ENCODE measurements at regions not wholly inside any gene's neighbourhood (a gene's known extent, or its start where the extent isn't known, plus 50 kb on each side); places are given as distances from the start of the nearest gene placed in this dataset.

DNA sequence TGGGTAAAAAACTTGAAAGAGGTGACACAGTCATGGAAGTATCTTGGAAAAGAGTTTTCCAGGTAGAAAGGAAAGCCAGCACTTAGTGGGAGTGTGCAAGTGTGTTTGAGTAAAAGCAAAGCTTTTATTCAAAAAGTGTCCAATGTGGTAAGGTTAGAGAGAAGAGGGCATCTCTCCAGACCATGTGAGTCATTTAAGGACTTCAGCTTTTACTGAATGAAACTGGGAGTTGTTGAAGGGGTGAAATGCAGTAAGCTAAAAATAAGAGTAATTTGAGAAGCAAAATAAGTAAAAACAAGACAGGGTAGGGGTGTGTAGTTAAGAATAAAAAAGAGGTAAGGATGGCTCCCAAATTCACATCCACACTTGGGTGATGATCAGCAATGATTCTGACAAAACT, 238.9 kb downstream of the SLC7A11 start:
- H3K27me3 ChIP-seq (replicated peaks in 1 of 7): no peaks in the 10 kb centered on the region
- no peak overlapping the region for H3K4me3 ChIP-seq
- H3K27ac ChIP-seq: no peak overlapping the region
- H3K4me1 ChIP-seq: no peaks in the 10 kb centered on the region
- no peak for DNase-seq
- intact Hi-C loops (cut with DNase I; ENCODE audit: low total_unique reads): no loop called here
- TF ChIP-seq, protein P1, sequence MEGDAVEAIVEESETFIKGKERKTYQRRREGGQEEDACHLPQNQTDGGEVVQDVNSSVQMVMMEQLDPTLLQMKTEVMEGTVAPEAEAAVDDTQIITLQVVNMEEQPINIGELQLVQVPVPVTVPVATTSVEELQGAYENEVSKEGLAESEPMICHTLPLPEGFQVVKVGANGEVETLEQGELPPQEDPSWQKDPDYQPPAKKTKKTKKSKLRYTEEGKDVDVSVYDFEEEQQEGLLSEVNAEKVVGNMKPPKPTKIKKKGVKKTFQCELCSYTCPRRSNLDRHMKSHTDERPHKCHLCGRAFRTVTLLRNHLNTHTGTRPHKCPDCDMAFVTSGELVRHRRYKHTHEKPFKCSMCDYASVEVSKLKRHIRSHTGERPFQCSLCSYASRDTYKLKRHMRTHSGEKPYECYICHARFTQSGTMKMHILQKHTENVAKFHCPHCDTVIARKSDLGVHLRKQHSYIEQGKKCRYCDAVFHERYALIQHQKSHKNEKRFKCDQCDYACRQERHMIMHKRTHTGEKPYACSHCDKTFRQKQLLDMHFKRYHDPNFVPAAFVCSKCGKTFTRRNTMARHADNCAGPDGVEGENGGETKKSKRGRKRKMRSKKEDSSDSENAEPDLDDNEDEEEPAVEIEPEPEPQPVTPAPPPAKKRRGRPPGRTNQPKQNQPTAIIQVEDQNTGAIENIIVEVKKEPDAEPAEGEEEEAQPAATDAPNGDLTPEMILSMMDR (IDR thresholded peaks at IDR 0.05 in 8 of 11, conservative IDR thresholded peaks at IDR 0.05 in 3 of 11): no peak
- H3K9me3 ChIP-seq: no peaks in the 10 kb centered on the region
- no peaks in the 10 kb centered on the region for H3K36me3 ChIP-seq

DNA sequence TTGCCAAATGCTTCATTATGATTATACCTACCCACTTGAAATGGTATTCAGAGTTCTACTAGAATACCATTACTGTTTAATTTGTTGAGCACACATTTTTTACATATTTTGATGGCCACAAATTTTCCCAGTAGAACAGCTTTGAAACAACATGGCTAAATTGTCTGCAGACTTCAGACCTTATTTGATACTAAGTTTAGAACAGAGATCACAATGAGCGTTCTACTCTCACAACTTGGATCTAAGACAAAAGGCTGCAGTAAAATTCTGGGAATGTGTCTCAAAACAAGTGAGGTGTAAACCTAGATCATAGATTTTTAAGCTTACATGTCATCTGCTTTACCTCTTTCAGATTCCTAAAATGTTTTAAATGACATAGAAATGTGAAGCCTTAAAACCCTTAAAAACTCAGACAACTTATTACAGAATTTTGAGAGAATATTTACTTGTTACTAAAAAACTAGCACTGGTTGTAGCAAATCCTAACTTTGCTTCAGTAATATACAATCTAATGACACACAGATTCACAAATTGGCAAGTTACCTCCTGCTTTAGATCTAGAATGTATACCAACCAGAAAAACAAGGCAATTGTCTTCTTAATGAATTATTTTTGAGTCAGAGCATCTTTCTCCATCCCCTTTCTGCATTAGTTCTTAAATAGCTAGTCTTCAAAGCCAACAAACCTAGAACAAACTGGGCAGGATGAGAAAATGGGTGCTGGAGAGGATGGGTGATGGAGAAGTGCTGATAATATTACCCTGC, 243.3 kb downstream of the SLC7A11 start:
- no peaks in the 10 kb centered on the region for H3K9me3 ChIP-seq
- no peaks in the 10 kb centered on the region for H3K4me1 ChIP-seq
- H3K36me3 ChIP-seq: no peaks in the 10 kb centered on the region
- no peak overlapping the region for H3K4me3 ChIP-seq
- no peak for TF ChIP-seq POLR2A (IDR thresholded peaks at IDR 0.05)
- TF ChIP-seq, protein P1 (IDR thresholded peaks at IDR 0.05 in 8 of 11, conservative IDR thresholded peaks at IDR 0.05 in 3 of 11): no peak
- TF ChIP-seq POLR2AphosphoS5 (IDR thresholded peaks at IDR 0.05): no peak
- H3K27me3 ChIP-seq (replicated peaks in 1 of 7): no peaks in the 10 kb centered on the region
- WGBS, 5 donors: 67 to 83% (median 76%) methylated on average over 1 of the region's 1 CpG
- H3K27ac ChIP-seq: no peak overlapping the region
- DNase-seq: no peak
- intact Hi-C loops (cut with DNase I; ENCODE audit: low total_unique reads): no loop called here

DNA sequence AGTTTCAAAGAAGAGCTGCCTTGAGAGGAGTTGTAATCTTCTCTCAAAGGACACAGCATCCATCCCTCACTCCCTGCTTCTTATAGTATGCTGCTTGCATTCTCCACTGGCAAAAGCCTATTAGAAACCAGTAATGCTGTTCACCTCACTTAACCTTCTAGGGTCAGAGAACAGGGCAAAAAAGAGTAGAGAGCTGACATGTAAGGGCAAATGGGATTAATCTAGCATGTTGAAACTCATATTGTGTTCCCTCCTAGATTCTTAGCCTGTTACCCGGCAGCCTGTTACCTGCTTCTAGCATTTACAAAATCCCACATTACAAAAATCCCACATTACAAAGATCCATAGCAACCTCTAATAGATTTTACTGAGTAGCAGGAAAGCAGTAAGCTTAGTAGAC, 244.7 kb downstream of the SLC7A11 start:
- intact Hi-C loops (cut with DNase I; ENCODE audit: low total_unique reads): no loop called here
- H3K27me3 ChIP-seq (replicated peaks in 1 of 7): no peaks in the 10 kb centered on the region
- H3K36me3 ChIP-seq: no peaks in the 10 kb centered on the region
- no peak overlapping the region for H3K27ac ChIP-seq
- no peaks in the 10 kb centered on the region for H3K4me1 ChIP-seq
- DNase-seq: no peak
- H3K4me3 ChIP-seq: no peak overlapping the region
- 2 to 55% (median 40%) methylated on average over 1 of the region's 1 CpG for WGBS, 5 donors
- TF ChIP-seq, protein P1 (IDR thresholded peaks at IDR 0.05 in 8 of 11, conservative IDR thresholded peaks at IDR 0.05 in 3 of 11): no peak
- TF ChIP-seq POLR2A (IDR thresholded peaks at IDR 0.05): no peak
- TF ChIP-seq POLR2AphosphoS5 (IDR thresholded peaks at IDR 0.05): no peak
- H3K9me3 ChIP-seq: no peaks in the 10 kb centered on the region

DNA sequence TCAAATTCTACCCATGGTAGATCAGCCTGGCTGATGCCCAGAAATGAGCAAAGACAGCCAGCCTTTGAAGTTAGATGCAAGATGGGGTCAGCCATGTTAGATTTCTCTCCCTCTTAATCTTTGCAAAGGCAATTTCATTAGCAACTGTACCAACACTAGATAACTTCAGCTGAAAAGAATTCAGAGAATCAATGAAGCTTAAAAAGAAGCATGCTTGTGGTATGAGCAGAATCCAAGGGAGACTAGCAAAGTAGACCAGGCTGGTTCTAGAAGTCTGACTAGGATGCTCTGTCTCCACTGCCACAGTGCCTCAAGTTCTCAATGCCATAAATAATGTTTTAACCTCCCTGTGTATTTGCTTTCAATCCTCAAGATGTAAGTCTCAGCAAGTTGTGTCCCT, 247.3 kb downstream of the SLC7A11 start:
- TF ChIP-seq POLR2AphosphoS5 (IDR thresholded peaks at IDR 0.05): no peak
- TF ChIP-seq, protein P1 (IDR thresholded peaks at IDR 0.05 in 8 of 11, conservative IDR thresholded peaks at IDR 0.05 in 3 of 11): no peak
- no peak for TF ChIP-seq POLR2A (IDR thresholded peaks at IDR 0.05)
- intact Hi-C loops (cut with DNase I; ENCODE audit: low total_unique reads): no loop called here
- Histone ChIP-seq H3K9me3 (no peaks in the 10 kb centered on the region), H3K36me3 (no peaks in the 10 kb centered on the region), H3K27me3 (replicated peaks in 1 of 7) (no peaks in the 10 kb centered on the region), H3K4me1 (no peaks in the 10 kb centered on the region), H3K4me3 (no peak overlapping the region), H3K27ac (no peak overlapping the region)
- DNase-seq: no peak
